ENCODE measurements at regions not wholly inside any gene's neighbourhood (a gene's known extent, or its start where the extent isn't known, plus 50 kb on each side); places are given as distances from the start of the nearest gene placed in this dataset.

GRCh38 chr18:6591491-6591890 is 138.0 kb upstream of the ARHGAP28 start:
- no peaks in the 10 kb centered on the region for H3K27me3 ChIP-seq (replicated peaks in 1 of 4; ENCODE audit: control extremely low read depth in 1 of 4, control insufficient read depth in 3 of 4, insufficient read depth in 4 of 4, low read length in 3 of 4)
- H3K27ac ChIP-seq (ENCODE audit: low read length in 2 of 2), result no peak overlapping the region
- Mint-ChIP-seq H3K4me1 (no peaks in the 10 kb centered on the region), H3K4me3 (no peak overlapping the region), H3K9me3 (ENCODE audit: insufficient read depth) (no peaks in the 10 kb centered on the region), H3K27ac (no peak overlapping the region), H3K27me3 (no peaks in the 10 kb centered on the region)
- H4K20me1 ChIP-seq (ENCODE audit: control insufficient read depth, insufficient read depth, low read length, poor library complexity, severe bottlenecking), result no peaks in the 10 kb centered on the region
- H2AFZ ChIP-seq (ENCODE audit: insufficient read depth, low read depth, low read length, poor library complexity, severe bottlenecking), result no peak overlapping the region
- H3K4me3 ChIP-seq (ENCODE audit: control extremely low read depth in 1 of 5, extremely low read depth in 1 of 5, insufficient read depth in 1 of 5, low read depth in 2 of 5, low read length in 4 of 5), result no peak overlapping the region
- H3K9me3 ChIP-seq (ENCODE audit: control extremely low read depth in 1 of 3, control insufficient read depth in 2 of 3, insufficient read depth in 1 of 3, low read length in 2 of 3), result peaks cover 0 to 5% (median 0%) of the 10 kb centered on the region in 3 donors
- no peaks in the 10 kb centered on the region for H3K4me1 ChIP-seq (ENCODE audit: control insufficient read depth in 2 of 2, insufficient read depth in 2 of 2, low read length in 2 of 2)
- no peak overlapping the region for H3K4me2 ChIP-seq (replicated peaks; ENCODE audit: low read depth, low read length, poor library complexity, severe bottlenecking)
- no CpG with 5 or more reads among the region's 4 CpGs for WGBS (ENCODE audit: insufficient coverage)
- intact Hi-C loops (cut with micrococcal nuclease), result no loop called here
- POLR2A ChIA-PET, result no interaction called here
- H3K36me3 ChIP-seq (replicated peaks in 1 of 2; ENCODE audit: control extremely low read depth in 1 of 2, control insufficient read depth in 1 of 2, extremely low read depth in 1 of 2, insufficient read depth in 2 of 2, low read length in 1 of 2), result no peaks in the 10 kb centered on the region
- DNase-seq (no peak), ATAC-seq (ENCODE audit: low read depth) (no peak)
- H3K79me2 ChIP-seq (ENCODE audit: control insufficient read depth, insufficient read depth, low read length), result no peaks in the 10 kb centered on the region
- no peak for TF ChIP-seq CTCF (IDR thresholded peaks at IDR 0.05)
- no peak for TF ChIP-seq EZH2 (IDR thresholded peaks at IDR 0.05; ENCODE audit: borderline replicate concordance, insufficient read depth, low read depth, low read length, poor library complexity, severe bottlenecking)
- no peak overlapping the region for H3K9ac ChIP-seq (ENCODE audit: low read length)
- CTCF ChIA-PET, result no interaction called here

- H3K4me3 Mint-ChIP-seq, result no peak overlapping the region
- H3K27me3 Mint-ChIP-seq, result no peaks in the 10 kb centered on the region
- WGBS (ENCODE audit: insufficient coverage), result no CpG with 5 or more reads among the region's 2 CpGs
- H3K4me1 Mint-ChIP-seq, result no peaks in the 10 kb centered on the region
- DNase-seq (no peak), ATAC-seq (ENCODE audit: low read depth) (no peak)
- TF ChIP-seq EZH2 (IDR thresholded peaks at IDR 0.05; ENCODE audit: borderline replicate concordance, insufficient read depth, low read depth, low read length, poor library complexity, severe bottlenecking), result no peak
- TF ChIP-seq CTCF (IDR thresholded peaks at IDR 0.05), result no peak
- H3K4me3 ChIP-seq (ENCODE audit: control extremely low read depth in 1 of 5, extremely low read depth in 1 of 5, insufficient read depth in 1 of 5, low read depth in 2 of 5, low read length in 4 of 5), result no peak overlapping the region
- no peak overlapping the region for H3K9ac ChIP-seq (ENCODE audit: low read length)
- H3K9me3 ChIP-seq (ENCODE audit: control extremely low read depth in 1 of 3, control insufficient read depth in 2 of 3, insufficient read depth in 1 of 3, low read length in 2 of 3), result peaks cover 0 to 5% (median 0%) of the 10 kb centered on the region in 3 donors
- intact Hi-C loops (cut with micrococcal nuclease), result no loop called here
- no peak overlapping the region for H3K27ac ChIP-seq (ENCODE audit: low read length in 2 of 2)
- POLR2A ChIA-PET, result no interaction called here
- no peaks in the 10 kb centered on the region for H3K27me3 ChIP-seq (replicated peaks in 1 of 4; ENCODE audit: control extremely low read depth in 1 of 4, control insufficient read depth in 3 of 4, insufficient read depth in 4 of 4, low read length in 3 of 4)
- no peaks in the 10 kb centered on the region for H3K9me3 Mint-ChIP-seq (ENCODE audit: insufficient read depth)
- no peaks in the 10 kb centered on the region for H3K4me1 ChIP-seq (ENCODE audit: control insufficient read depth in 2 of 2, insufficient read depth in 2 of 2, low read length in 2 of 2)
- H3K79me2 ChIP-seq (ENCODE audit: control insufficient read depth, insufficient read depth, low read length), result no peaks in the 10 kb centered on the region
- H3K36me3 ChIP-seq (replicated peaks in 1 of 2; ENCODE audit: control extremely low read depth in 1 of 2, control insufficient read depth in 1 of 2, extremely low read depth in 1 of 2, insufficient read depth in 2 of 2, low read length in 1 of 2), result no peaks in the 10 kb centered on the region
- no peak overlapping the region for H3K4me2 ChIP-seq (replicated peaks; ENCODE audit: low read depth, low read length, poor library complexity, severe bottlenecking)
- H3K27ac Mint-ChIP-seq, result no peak overlapping the region
- H2AFZ ChIP-seq (ENCODE audit: insufficient read depth, low read depth, low read length, poor library complexity, severe bottlenecking), result no peak overlapping the region
- CTCF ChIA-PET, result interaction anchor here (0.6 kb wide), 1 partner anchor 714 kb away, joined by 3 read pairs; no protein-coding TSS in a partner anchor
- H4K20me1 ChIP-seq (ENCODE audit: control insufficient read depth, insufficient read depth, low read length, poor library complexity, severe bottlenecking), result no peaks in the 10 kb centered on the region
Observed at GRCh38 chr18:6592522-6592921, 137.0 kb upstream of the ARHGAP28 start.
